GM12891 (cell line): ENCODE measurements at regions not wholly inside any gene's neighbourhood (a gene's known extent, or its start where the extent isn't known, plus 50 kb on each side); places are given as distances from the start of the nearest gene placed in this dataset.

Experiments used
- DNase-seq: peaks from one replicate; pipeline ENCODE4 v3.0.0; 2011; ENCODE audit warnings: low spot score; ENCODE audit not compliant: insufficient read length
- FAIRE-seq: peaks from 2 replicates; lab custom pipeline; 2011; peaks lifted over from hg19 to GRCh38; lab: Jason Lieb, UNC
- PAX5 ChIP-seq: IDR thresholded peaks from 2 replicates; pipeline ENCODE4 v1.6.1; 2011; ENCODE audit warnings: low read length, moderate library complexity, mild to moderate bottlenecking; ENCODE audit not compliant: insufficient read depth, severe bottlenecking
- POLR2A ChIP-seq: IDR thresholded peaks from 2 replicates; pipeline ENCODE4 v1.6.1; 2011; ENCODE audit warnings: low read depth, low read length, control low read depth
- POLR2AphosphoS5 ChIP-seq: IDR thresholded peaks from 2 replicates; pipeline ENCODE4 v1.6.1; 2011; ENCODE audit warnings: low read depth, low read length, control low read depth
- POU2F2 ChIP-seq: IDR thresholded peaks from 2 replicates; pipeline ENCODE4 v1.6.1; 2011; ENCODE audit warnings: low read depth, mild to moderate bottlenecking, control low read depth, low read length, moderate library complexity
- SPI1 ChIP-seq: IDR thresholded peaks from 2 replicates; pipeline ENCODE4 v1.6.1; 2011; ENCODE audit warnings: low read depth, low read length, control low read depth
- TAF1 ChIP-seq: IDR thresholded peaks from 2 replicates; pipeline ENCODE4 v1.6.1; 2011; ENCODE audit warnings: low read depth, low read length, control low read depth

GRCh38 chr21:38993561-38993960, 187.8 kb downstream of the ETS2 start:
- FAIRE-seq (no peak), DNase-seq (no peak)
- no peak for TF ChIP-seq TAF1
- no peak for TF ChIP-seq SPI1
- no peak for TF ChIP-seq PAX5
- no peak for TF ChIP-seq POLR2AphosphoS5
- TF ChIP-seq POLR2A, result no peak
- no peak for TF ChIP-seq POU2F2

- DNase-seq (no peak), FAIRE-seq (no peak)
- TF ChIP-seq SPI1 (no peak), TAF1 (no peak), POLR2AphosphoS5 (no peak), POU2F2 (no peak), PAX5 (no peak), POLR2A (no peak)
Measured at GRCh38 chr21:38992737-38993136, 187.0 kb downstream of the ETS2 start.

GRCh38 chr21:38990424-38990794, 184.7 kb downstream of the ETS2 start:
- DNase-seq (no peak), FAIRE-seq (no peak)
- TF ChIP-seq TAF1, result no peak
- no peak for TF ChIP-seq SPI1
- no peak for TF ChIP-seq POLR2A
- no peak for TF ChIP-seq PAX5
- no peak for TF ChIP-seq POLR2AphosphoS5
- TF ChIP-seq POU2F2, result no peak

- DNase-seq (no peak), FAIRE-seq (no peak)
- TF ChIP-seq TAF1 (no peak), SPI1 (no peak), POU2F2 (no peak), POLR2AphosphoS5 (no peak), PAX5 (no peak), POLR2A (no peak)
Measured at GRCh38 chr21:38989745-38990423, 184.2 kb downstream of the ETS2 start.

DNA sequence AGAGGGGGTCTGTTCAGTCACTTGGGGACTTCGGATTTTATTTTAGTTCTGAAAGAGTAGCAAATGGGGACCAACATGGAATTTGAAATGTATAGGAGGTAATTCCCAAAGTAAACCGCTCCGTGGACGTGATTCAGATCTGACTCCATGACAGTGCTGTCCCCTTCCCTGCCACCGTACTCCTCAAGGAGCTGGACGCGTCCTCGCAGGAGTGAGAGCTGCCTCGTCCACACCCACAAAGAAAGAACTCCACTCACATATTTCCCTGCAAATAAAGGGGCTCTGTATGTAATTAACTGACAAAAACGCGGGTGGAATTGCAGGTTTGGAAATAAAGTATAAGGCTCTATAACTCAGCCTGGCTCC, 183.6 kb downstream of the ETS2 start:
- DNase-seq (no peak), FAIRE-seq (no peak)
- no peak for TF ChIP-seq POLR2AphosphoS5
- no peak for TF ChIP-seq SPI1
- no peak for TF ChIP-seq POLR2A
- no peak for TF ChIP-seq POU2F2
- TF ChIP-seq TAF1, result no peak
- no peak for TF ChIP-seq PAX5

DNA sequence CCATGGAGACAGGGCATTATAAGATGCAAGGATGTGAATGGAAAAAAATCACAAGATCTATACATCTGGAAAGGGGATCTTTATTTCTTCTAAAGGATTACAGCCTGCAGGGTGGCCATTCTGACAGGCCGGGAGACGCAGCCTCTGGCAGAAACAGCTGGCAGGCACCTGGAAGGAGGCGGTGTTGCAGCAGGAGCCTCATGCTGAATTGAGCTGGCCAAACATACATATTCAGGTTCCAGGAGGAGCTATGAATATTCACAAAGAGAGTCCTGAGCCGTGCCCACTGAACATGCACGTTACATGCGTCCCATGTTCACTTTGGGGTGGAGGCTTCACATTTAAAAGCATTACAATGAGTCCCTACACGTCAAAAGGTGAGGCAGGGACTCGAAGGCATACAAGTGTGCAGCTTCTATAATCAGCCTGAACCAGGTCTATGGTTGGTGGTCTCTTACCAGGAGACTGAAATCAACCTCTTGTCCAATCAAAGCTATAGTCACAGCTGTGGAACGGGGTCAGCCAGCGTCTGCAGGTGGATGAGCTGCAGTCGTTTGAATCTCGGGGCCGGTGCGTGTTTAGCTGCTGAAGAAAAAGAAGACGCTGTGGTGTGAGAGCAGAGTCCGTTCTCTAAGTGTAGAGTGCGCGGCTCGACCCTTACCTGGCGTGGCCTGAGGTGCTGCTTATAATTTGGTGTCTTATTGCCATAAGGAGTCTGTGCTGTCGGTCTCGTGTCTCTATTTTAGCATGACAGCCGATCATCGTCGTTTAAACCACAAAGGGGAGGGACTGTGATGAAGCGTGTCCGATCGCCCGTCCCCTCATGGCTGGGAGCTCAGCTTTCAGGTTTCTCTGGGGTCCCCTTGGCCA, 183.0 kb downstream of the ETS2 start:
- FAIRE-seq (no peak), DNase-seq (no peak)
- no peak for TF ChIP-seq POLR2A
- TF ChIP-seq POLR2AphosphoS5, result no peak
- TF ChIP-seq PAX5, result no peak

GRCh38 chr21:38987633-38988508, 182.1 kb downstream of the ETS2 start:
- no peak for FAIRE-seq
- TF ChIP-seq SPI1, result no peak
- no peak for TF ChIP-seq TAF1
- no peak for TF ChIP-seq POLR2AphosphoS5
- no peak for DNase-seq

DNA sequence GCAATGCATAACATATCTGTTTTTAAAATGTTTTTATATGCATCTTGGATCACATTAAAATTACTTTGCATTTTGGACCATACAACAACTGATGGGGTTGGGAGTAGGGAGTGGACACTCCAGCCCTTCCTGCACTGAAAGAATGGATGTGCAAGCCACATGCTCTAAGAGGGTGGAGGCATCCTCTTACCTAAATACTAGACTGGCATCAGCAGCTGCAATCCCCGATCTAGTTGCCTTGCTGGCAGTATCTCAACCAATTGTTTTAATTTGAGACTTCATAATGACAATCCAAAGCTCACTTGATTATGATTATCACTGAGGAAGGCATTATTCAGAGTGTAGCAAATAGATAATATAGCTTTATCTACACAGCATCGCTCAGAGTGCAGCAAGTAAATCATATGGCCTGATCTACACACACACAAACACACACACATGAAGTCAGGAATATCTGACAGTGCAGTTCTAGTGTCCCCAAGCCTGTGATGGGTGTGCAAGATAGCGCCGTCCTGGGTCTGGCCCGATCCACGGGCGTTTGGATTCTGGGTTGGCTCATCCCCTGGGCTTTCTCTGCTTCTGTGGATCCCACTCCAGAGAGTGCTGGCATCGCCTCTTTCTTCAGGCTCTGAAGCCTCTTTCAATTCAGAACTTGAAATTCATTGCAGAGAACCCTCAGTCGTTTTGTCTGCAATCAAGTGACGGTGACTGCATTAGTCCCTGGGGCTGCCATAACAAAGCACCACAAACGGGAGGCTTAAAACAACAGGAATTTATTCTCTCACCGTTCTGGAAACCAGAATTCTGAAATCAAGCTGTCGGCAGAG, 181.3 kb downstream of the ETS2 start:
- FAIRE-seq, result no peak

More for the DNA sequence above, 181.3 kb downstream of the ETS2 start:
- TF ChIP-seq POLR2A, result no peak
- TF ChIP-seq PAX5, result no peak
- TF ChIP-seq TAF1, result no peak
- no peak for TF ChIP-seq POLR2AphosphoS5
- TF ChIP-seq POU2F2, result no peak
- TF ChIP-seq SPI1, result no peak
- no peak for DNase-seq
